ELR (cell line): ENCODE measurements at regions not wholly inside any gene's neighbourhood (a gene's known extent, or its start where the extent isn't known, plus 50 kb on each side); places are given as distances from the start of the nearest gene placed in this dataset.
A peak's percentile ranks its signal among the peaks of the same experiment; 100 is the strongest.
"Not testable (repeated sequence)": the region's sequence is repeated elsewhere in the genome, so short reads cannot be mapped to it uniquely, and the experiment has no call there.

Source experiments
- DNase-seq: peaks from one replicate; pipeline ENCODE4 v3.0.0-alpha.2; 2015; ENCODE audit warnings: low read depth

- DNase-seq: no peak
Observed at GRCh38 chr4:152063621-152064240, 302.9 kb upstream of the GATB start.

DNA sequence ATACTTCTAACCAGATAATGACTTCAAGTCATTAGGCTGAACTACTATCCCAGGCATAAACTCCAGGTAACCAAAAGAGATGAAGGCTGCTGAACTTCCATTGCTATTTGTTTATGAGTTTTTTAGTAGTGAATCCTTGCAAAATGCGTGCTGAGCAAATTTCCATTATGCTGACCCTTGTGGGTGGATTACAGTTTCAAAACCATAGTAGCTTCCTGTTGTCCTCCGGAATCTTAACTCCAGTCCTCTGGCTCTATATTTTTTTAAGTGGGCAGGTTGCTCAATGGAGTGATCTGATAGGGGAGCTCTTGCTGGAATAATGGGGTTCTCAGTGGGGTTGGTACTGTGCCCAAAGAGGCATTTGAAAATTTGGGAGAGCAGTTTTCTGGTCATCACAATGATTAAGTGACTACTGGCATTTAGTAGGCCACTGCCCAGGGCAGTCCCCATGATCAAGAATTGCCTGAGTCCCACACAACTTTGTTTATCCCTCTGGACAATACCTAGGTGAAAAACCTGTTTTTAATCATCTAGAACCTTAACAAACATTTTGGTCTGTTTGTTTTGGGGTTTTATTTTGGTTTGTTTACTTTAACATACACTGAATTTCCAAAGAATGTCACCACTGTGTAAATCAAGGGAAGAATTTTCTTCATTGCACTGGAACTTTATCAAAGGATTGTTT lies 302.3 kb upstream of the GATB start:
- no peak for DNase-seq

DNA sequence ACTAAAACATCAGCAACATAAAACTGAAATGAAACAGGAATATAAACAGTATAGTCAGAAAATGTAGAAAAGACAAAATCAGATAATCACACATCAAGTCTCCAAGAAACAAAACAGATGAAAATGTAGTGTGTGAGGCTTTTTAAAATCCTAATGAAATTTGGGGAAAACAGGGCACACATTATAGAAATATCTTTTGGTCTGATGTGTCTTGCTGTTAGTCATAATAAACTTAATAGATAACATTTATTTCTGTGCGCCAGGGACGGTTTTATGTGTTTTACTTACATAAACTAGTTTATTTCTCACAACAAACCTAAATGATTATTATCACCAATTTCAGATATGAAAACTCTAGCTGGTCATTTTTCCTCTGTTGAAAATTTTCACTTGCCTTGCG lies 293.9 kb upstream of the GATB start:
- no peak for DNase-seq

DNA sequence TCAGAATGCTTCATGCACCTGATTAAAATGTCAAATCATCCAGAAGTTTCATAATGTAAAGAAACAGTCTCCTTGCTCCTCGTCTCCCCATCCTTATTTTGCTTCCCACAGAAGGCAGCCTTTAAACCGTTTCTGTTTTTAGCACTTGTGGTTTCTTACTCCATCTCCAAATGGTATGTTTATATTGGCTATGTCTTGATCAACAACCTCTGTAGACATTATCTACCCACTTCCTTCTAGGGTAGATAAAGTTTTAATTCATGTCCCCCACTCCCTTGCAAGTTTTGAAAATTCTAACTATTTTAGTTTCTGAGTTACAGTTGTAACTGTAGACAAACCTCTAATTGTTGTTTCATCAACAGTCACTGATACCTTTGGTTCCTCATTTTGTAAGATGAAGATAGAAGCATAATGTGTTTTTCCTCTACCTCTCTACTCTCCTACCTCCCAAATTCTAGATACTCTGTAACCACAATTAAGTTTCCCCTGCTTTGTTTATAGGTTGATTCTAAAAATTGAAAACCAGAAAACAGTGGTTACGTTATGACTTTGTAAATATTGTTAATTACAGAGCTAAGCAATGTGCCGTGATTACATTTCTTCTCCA lies 291.7 kb upstream of the GATB start:
- DNase-seq: no peak

DNA sequence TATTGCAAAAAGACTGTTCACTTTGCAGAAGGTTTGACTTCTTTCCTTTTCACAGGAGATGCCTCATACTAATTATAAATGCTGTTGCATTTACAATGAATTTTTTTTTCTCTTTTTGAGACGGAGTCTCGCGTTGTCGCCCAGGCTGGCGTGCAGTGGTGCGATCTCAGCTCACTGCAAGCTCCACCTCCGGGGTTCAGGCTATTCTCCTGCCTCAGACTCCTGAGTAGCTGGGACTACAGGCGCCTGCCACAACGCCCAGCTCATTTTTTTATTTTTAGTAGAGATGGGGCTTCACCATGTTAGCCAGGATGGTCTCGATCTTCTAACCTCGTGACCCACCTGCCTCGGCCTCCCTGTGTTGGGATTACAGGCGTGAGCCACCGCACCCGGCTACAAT lies 290.5 kb upstream of the GATB start:
- DNase-seq: not testable (repeated sequence)

- DNase-seq: no peak
Observed at GRCh38 chr4:152050106-152050505, 289.3 kb upstream of the GATB start.

GRCh38 chr4:152047451-152047850 lies 286.6 kb upstream of the GATB start:
- DNase-seq: no peak

GRCh38 chr4:152045807-152046571 lies 285.2 kb upstream of the GATB start:
- peak; percentile 8 for DNase-seq

DNA sequence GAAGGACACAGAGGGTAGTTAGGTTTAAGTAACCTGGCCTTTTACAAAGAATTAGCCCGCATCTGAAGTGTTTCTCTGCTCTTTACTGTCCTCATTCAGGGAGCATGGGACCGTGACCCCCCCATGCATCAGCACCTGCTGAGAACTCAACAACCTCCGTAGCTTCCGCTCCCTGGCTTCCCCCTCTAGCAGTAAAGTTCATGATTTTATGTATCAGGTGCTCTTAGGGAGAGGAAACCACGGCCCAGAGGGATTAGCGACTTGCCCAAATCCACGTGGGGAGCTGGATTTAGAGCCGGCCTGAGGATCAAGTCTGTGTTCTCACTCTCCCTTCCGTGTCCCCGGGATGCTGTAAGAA lies 284.6 kb upstream of the GATB start:
- DNase-seq: no peak

DNA sequence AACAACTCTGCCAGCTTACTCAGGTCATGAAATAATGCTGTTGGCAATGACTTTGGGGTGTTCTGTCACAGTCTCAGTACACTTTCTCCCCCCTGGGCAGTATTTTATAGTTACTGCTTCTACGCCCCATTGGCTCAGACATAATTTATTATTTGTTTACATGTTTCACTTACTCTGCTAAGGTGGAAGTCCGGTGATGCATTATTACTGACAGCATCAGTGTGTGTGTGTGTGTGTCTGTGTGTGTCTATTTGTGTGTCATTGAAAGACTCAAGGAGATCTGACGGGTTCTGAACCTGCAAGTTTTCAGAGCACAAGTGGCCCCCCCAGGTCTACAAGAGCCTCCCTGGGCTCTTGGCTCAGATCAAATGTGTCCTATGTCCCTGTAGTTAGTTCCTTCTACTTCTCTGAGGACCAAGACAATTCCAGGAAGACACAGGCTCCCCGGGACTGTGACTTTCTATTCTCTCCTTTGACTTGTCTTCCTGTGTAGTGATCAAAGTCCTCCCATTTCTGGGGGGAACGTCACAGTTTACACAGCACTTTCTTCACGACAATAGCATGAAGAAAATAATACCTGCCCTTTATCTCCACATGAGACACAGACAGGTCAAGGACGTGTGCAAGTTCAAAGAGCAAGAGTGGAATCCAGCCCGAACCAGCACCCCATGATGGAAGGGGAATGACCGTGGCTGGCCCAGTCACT lies 283.7 kb upstream of the GATB start:
- DNase-seq: peak; percentile 50

GRCh38 chr4:152041295-152041694 lies 280.5 kb upstream of the GATB start:
- DNase-seq: no peak

DNA sequence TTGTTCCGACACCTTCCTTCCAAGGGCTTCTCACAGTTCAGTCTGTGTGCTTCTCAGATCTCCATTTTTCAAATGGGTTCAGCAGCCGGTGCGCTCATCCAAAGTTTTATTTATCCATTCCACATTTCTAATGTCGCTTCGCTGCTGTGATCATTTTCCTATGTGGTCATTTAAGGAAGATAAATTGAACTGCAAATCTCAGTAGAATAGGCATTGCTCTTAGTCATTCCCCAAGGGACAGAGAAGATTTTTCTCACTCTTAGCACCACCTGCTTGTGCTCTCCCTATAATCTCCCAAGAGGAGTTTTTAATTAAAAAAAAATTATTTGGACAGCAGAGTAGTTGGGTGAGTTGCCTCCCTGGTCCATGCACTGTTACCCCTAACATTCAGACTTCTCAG lies 278.9 kb upstream of the GATB start:
- DNase-seq: no peak

- peak; percentile 80 for DNase-seq
Observed at GRCh38 chr4:152039023-152039481, 278.2 kb upstream of the GATB start.

- DNase-seq: peak; percentile 46
Observed at GRCh38 chr4:152038238-152038637, 277.4 kb upstream of the GATB start.

DNA sequence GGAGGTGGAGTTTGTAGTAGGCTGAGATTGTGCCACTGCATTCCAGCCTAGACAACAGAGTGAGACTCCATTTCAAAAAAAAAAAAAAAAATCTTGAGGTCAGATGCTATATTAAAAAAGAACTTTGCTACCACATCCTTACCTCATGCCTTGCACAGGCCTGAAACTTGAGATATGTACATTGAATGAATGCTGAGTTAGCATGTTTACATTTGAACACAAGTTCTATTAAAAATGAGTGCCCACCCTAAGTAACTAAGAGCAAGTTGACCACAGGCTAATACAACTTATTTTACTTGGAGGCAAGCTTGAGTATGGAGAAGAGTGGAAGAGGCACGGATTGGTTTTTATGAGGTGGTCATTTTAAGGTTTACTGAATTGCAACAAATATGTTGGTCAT lies 276.6 kb upstream of the GATB start:
- no peak for DNase-seq

DNA sequence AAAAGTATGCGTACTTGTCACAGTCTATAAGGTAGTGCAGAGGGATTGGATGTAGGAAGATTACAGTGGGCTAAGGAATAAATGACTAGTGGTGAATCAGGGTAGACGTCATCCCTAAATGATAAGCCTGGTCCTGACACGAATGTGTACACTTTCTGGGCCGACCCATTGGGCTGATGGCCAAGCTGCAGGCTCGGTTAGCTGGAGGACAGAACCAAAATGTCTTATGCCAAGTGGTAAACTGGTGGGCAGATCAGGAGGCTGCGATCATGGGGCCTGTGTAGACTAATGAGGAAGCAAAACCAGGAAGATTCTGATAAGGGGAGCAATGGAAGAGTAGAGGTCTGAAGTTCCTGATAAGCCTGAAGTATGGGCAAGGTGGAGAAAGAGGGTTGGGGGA lies 272.8 kb upstream of the GATB start:
- peak; percentile 17 for DNase-seq

DNA sequence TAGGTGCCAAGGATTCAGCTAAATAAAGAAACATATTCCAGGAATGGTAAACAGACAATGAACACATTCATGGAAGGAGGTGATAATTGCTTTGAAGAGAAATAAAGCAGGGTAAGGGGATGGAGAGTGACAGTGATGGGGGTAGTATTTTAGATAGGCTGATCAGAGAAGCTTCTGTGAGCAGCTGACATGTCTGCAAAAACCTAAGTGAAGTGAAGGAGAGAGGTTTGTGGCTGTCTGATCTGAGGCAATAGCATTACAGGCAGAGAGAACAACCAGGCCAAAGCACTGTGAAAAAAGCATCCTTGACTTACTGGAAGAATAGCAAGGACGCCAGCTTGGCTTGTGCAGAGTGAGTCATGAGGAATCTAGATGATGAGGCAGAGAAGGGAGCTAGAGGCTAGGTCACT lies 271.9 kb upstream of the GATB start:
- DNase-seq: peak; percentile 71

GRCh38 chr4:152029631-152030030 lies 268.8 kb upstream of the GATB start:
- DNase-seq: no peak

DNA sequence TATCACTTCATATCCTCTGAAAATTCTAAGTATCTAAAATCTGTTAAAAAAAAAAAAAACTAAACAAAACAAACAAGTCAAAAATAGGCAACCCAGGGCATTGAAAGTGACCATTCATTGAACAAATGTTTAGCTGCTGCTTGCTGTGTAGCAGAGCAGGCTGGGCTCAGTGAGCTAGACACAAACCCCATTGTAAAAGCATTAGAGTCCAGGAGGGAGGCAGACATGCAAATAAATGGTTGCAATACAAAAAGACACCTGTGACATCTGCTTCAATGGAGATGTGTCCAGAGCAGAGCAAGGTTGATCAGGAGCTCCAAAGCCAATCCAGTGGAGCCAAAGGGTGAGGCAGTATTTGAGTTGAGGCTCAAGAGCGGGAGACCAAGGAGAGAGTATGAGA lies 267.3 kb upstream of the GATB start:
- DNase-seq: no peak

DNA sequence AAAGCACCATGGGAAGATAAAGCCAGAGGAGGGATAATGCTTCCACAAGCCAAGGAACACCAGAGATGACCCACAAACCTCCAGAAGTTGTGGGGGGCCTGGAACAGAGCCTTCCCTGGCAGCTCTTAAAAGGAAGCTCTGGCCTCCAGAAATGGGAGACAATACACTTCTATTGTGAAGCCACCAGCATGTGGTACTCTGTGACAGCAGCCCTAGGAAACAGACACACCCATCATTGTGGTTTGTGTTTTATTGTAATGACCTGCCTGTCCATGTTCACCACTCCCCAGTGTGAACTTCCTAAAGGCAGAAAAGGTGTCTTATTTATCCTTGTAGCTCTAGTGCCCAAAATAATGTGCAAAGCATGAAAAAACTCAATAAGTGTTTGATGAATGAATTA lies 264.1 kb upstream of the GATB start:
- no peak for DNase-seq

GRCh38 chr4:152023674-152024073 lies 262.9 kb upstream of the GATB start:
- no peak for DNase-seq

- DNase-seq: no peak
Observed at GRCh38 chr4:152022543-152022942, 261.7 kb upstream of the GATB start.
